SK-MEL-5 (cell line): ENCODE measurements at regions not wholly inside any gene's neighbourhood (a gene's known extent, or its start where the extent isn't known, plus 50 kb on each side); places are given as distances from the start of the nearest gene placed in this dataset.

ENCODE experiments used
- DNase-seq: peaks from one replicate; pipeline ENCODE4 v3.0.0-alpha.2; 2016; ENCODE audit warnings: low read depth, low spot score
- in situ Hi-C: cut with HindIII; loops from 2 replicates; pipeline ENCODE4 v1.10.0; 2016; ENCODE audit warnings: low sequenced_read_pairs, high pct_unique_total_duplicates, low pct_unique_long_range_greater_than_20kb

DNA sequence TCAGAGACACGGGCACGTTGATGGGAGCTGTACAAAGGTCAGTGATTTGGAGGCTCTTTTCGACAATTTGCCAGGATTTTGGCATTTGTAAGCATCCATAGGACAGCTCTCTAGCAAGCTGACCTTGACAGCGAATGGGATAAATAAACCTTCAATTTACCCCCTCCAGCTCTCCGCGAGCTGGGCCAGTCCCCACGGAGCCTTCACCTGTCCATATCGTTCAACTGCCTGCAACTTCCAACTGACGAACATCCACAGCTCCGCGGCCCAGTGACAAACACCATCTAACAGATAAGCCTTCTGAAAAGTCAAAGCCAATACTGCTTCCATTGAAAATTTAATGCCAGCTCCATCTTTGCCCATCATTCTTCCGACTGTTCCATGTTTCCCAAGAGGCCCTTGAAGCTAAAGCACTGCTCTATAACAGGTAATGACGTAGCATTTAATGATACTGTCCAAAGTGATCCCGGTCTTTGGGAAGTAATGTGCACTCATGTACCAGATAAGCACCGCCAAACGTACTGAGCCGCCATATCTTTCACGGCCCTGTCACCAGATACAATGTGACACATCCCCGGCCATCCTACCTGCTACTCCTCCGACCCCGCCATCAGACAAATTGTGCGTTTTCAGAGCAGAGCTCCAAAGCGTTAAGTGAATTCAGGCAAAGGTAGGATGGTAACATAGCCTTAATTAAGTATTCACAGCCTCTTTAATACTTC lies 365.3 kb upstream of the ZNF507 start:
- DNase-seq: no peak
- in situ Hi-C loops: no loop called here

DNA sequence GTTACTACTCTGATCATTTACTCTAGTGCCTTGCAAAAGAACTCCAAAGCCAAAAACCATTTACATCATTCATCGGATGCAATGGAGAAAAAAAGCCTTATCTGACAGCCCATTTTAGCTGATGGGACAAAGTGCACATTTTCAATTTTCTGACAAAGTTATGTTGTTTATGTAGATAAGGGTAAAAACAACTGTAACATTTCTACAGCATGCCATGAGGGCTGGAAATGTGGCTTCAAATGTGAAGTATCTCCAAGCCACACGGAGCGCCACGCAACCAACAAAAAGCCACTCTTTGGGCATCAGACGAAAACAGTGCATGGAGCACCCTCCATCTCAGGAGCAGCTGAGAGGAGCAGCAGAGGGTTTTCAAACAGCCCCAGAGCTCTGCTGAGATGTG lies 364.6 kb upstream of the ZNF507 start:
- DNase-seq: no peak
- in situ Hi-C loops: no loop called here

DNA sequence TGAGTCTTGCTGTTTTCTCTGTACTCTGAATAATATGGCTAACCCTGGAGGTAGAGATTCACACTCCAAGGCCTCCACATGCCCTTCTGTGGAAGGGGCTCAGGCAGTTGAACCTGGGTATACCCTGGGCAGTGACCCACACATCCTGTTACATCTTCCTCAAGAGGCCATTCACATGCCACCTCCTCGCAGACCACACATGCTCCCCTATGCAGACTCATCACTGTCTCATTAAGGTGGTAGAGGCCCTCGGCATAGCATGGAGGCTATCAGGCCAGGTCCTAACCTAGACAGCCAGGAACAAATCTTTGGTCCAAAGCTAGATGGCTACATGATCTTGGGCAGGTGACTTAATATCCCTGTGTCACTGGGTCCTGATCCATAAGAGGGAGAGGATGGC lies 363.9 kb upstream of the ZNF507 start:
- in situ Hi-C loops: no loop called here
- DNase-seq: no peak

DNA sequence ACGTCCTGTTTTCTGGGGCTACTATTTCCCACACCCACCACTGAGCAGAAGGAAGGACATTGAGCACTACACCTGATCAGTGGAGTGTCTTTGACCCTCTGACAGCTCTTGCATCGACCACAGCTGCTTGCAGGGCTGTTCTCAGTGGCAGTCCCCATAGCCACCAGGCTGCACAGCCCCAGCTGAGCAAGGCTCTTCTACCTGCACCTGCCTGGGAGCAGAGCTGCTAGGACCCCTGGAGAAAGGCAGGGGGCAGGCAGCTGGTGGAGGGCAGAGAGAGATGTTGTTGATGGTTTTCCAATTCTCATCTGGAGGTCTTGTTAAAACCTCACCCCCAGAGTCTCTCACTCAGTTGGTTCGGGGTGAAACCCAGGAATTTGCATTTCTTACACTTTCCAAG lies 361.8 kb upstream of the ZNF507 start:
- in situ Hi-C loops: no loop called here
- no peak for DNase-seq

DNA sequence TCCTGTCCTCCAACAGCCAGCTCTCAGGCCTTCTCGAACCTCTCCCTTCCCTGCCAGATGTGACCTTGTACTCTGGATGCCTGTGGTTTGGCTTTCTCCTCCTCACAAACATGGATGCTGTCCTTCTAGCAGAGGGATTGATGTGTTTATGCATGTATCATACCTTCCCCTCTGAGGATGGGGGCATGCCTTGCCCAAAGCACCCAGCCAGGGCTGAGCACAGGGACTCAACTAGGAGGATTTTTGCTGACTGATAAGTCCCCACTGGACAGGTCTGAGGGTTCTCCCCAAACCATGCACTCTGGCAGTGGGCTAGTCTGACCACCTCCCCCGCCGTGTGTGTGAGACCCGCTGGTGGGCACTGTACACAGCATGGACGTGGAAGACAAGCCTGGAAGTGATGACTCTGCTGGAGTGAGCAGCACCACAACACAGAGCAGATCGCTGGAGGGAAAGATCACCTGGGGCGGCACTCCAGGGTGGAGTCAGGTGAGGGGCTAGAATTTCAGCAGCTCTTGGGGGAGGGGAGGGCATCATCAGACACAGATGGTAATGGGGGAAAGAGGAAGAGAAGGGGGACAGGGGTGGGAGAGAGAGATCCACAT lies 360.3 kb upstream of the ZNF507 start:
- in situ Hi-C loops: no loop called here
- no peak for DNase-seq

DNA sequence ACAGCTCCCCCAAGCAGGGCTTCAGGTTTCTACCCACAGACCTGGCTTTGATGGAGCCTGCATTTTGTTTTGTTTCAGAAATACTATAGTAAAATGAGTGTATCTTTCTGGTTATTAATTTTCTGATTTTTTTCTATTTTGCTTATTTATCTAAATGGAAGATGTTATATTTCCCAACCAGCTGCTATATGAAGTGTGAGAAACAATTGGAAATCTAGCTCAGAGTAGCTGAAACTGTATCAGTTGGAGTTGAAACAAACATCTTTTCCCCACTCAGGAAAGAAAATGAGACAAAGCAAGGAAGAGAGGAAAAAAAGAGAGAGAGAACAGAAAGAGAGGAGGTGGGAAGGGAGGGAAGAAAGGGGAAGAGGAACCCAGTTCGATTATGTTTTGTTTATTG lies 358.5 kb upstream of the ZNF507 start:
- DNase-seq: no peak
- in situ Hi-C loops: no loop called here

DNA sequence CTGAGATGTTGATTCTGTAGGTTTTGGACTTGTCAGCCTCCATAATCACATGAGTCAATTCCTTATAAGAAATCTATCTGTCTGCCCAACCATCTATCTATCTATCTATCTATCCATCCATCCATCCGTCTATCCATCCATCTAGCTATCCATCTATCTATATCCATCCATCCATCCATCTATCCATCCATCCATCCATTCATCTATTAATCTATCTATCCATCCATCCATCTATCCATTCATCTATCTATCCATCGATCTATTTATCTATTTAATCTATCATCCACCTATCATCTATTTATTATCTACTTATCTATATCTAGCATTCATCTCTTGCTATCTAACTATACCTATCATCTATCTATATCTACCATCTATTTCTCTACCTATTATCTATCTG lies 357.2 kb upstream of the ZNF507 start:
- in situ Hi-C loops: no loop called here

DNA sequence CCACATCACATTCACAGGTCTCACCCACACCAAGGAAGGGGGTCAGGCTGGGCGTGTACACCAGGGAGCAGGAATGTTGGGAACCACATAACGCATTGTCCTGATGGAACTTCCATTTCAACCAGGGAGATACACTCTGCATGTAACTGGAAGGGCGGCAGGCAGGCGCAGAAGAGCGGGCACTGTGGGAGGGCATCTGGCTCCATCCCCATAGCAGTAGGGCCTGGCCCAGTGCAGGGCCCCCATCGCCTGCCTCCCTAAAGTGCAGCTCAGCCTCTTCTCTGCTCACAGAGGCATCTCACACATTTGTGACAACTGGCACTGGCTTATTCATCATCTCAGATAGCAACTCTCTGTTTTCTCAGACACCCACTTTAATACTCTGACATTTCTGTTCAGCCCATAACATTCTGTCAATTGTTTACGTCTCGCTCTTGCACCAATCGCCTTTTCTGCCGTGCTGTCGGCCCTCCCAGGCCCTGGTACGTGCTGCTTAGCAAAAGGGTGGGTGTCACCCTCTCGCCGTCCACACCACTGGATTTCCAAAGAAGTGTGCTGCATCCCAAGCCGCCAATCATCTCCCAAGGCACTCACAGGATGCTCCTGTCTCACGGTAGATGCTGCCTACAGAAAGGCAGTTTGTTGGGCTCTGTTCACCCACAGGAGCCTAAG lies 353.3 kb upstream of the ZNF507 start:
- DNase-seq: no peak
- in situ Hi-C loops: no loop called here

More for the DNA sequence above, 357.2 kb upstream of the ZNF507 start:
- DNase-seq: no peak

DNA sequence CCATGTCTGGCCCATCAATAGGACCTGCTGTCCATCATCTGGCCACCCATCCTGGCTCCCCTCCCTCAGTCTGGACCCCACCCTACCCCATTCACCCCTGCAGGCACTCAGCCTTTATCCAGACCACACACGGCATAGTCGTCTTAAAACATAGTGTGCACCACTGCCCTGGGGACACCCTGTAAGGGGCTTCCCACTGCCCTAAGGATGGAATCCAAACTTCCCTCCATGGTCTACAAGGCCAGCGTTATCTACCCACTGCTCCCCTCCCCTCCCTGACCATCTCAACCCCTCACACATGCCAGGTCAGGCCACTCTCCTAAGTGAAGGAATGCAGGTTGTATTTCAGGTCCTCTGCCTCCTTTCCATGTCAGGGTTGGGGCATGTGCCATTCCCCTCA lies 352.7 kb upstream of the ZNF507 start:
- in situ Hi-C loops: no loop called here

DNA sequence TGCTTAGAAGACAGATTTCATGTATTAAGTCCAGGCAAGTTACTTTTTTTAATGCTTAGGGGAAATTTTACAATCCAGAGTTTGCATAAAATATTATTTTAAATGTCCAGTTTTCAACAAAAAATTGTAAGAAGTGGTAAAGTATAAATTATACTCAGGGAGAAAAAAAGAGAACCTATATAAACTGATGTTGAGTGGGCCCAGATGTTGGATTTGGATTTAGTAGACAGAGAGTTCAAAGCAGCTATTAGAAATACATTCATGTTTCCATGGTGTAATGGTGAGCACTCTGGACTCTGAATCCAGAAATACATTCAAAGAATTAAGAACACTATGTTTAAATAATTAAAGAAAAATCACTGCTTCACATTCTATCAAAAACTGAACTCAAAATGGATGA lies 349.9 kb upstream of the ZNF507 start:
- DNase-seq: no peak
- in situ Hi-C loops: no loop called here

More for the DNA sequence above, 352.7 kb upstream of the ZNF507 start:
- DNase-seq: no peak

DNA sequence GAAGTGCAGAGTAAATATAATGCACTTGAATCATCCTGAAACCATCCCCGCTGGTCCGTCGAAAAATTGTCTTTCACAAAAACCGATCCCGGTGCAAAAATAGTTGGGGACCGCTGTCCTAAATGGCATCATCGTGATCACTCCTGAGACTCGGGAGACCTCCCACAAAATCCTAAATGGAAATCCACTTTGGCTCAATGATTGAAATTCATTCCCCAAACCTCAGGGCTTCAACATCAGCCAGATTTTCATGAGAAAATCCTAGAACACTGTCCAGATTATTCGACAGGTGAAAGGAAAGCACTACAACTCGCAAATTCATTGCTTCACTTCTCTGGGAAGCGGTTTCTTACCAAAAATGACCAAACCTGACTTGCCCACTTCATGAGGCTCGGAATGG lies 335.3 kb upstream of the ZNF507 start:
- in situ Hi-C loops: no loop called here
- no peak for DNase-seq

DNA sequence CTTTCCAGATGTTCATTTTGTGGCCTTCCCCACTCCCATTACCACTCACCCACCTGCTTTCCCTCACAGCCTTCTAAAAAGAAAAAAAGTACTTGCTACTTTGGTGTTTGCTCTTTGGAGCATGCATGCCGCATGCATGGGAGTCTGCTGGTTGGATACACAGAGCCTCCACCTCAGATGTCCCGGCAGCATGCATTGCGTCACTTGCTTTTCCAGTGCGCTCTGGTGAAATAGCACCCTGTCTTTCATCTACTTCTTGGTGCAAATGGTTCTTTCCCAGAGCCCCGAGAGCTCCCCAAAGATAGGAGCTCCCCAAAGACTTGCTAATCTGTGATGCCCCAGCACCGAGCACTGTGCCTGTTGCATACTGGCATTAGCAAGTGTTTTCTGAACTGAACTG lies 333.2 kb upstream of the ZNF507 start:
- in situ Hi-C loops: no loop called here
- DNase-seq: no peak

DNA sequence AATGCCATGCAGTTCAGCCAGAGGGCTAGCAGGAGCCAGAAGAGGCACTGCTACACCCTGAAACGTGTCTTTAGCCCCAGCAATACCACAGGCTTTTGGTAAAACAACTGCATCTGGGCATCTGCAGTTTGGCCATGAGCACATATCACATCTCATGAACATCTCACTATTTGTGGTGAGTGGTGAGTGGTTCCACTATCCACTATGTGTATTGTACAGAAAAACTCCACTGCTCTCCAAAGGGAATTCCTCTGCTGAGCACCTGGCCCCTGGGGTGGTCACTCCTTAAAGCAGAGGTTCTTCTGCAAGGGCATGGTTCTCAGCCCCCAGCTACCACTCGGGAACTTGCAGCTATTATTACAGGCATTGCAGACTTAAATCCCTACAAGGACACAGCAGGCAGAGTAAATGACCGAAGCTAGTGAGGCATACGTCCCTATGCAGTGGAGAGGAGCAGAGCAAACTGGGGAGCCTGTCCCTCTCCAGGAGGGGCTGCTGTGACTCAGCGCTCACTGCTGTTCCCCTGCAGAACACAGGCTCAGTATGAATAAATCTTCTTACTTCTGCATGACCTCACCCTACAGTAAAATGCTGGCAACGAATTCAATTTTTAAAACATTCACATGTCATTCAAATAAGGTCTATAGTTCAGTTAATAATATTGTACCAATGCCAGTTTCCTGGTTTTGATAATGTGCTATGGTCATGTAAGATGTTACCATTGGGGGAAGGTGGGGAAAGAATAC lies 332.4 kb upstream of the ZNF507 start:
- no peak for DNase-seq
- in situ Hi-C loops: no loop called here

DNA sequence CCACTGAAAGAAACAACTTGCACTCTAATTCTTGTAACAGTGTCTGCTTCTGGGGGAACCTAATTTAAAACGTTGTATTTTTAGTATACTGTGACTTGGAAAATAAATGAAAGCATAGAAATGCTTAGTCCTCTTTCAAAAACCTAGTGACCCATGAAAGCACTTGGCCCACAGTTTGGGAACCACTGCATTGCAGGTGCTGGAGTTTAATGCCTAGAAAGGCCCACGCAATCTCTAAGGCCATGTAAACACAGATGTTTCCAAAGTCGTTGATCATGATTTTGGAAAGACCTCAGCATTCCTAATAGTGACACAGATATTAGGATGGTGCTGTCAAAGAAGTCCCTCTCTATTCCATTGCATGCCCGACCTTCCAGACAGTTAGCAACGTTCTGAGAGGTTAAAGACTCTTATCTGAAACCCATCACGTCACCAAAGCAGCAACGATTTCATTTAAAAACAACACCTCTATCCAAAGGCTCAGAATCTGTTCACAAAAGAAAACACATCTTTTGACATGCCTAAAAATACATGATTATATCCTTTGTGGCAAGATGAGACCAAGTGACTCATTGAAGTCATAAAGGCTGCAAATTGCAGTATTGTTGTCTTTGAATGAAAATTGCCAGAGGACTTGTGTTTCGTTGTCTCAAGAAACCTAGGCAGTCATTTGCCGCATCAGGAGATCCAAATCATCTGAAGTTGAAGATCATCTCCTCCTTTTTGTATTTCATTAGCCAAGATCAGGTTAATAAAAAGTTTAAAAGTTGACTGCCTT lies 328.0 kb upstream of the ZNF507 start:
- in situ Hi-C loops: no loop called here
- DNase-seq: no peak

DNA sequence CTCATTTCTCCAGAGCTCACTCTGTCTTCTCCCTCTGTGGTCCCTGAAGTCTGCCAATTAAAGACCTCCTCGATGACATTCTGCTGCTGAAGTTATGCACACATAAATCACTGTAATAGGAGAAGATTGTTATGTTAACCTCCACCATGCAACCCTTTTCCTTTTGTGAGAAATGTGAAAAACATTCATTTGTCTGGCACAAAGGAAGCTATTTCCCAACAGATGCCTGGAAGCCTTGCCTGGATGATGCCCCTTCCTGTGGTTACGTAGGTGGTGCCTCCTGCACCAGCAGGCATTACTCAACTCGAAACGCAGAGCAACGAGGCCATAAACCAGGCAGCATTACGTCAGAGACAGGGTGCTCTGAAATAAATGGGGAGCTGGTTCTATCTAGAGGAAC lies 327.4 kb upstream of the ZNF507 start:
- peak; percentile 1 for DNase-seq
- in situ Hi-C loops: no loop called here

DNA sequence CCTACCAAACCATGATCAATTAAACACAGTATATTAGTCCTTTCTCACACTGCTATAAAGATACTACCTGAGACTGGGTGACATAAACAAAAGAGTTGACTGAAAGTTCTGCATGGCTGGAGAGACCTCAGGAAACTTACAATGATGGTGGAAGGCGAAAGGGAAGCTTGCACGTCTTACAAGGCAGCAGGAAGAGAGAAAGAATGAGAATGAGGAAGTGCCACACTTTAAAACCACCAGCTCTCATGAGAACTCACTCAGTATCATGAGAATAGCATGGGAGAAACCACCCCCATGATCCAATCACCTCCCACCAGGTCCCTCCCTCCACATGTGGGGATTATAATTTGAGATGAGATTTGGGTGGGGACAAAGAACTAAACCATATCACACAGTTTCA lies 324.9 kb upstream of the ZNF507 start:
- no peak for DNase-seq
- in situ Hi-C loops: no loop called here

DNA sequence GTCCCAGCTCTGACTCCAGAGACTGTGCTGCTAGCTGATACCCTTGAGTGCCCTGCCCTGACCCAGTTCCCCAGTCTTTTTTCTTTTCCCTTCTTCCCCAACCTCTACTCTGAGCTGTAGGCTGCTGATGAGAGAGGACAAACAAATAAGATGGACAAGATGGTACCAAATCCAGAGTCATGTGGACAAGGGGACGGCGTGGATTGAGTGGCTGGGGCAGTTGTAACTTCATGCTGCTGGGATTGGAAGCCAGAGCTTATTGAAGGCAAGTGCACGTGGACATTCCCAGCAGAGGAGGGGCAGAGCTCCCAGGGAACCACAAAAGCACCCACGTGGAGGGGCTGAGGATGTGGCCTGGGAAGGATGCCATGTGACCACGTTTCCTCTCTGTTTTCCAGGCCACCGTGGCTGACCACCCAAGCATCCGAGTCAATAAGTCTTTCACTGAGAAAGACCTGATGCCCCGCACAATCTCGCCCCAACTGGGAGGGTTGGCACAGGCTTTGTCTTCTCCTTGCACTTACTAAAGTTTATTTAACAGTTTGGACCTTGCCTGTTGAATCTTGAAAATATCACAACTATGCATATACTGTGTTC lies 323.3 kb upstream of the ZNF507 start:
- in situ Hi-C loops: no loop called here
- peak; percentile 3 for DNase-seq
